Skeletal muscle tissue (tissue), 3 donors: ENCODE measurements at regions not wholly inside any gene's neighbourhood (a gene's known extent, or its start where the extent isn't known, plus 50 kb on each side); places are given as distances from the start of the nearest gene placed in this dataset.

Experiments used
- H3K27ac ChIP-seq: one replicate; pipeline ENCODE4 v1.7.0; 2013; ENCODE audit warnings: mild to moderate bottlenecking, low read depth, low read length, inconsistent platforms
- H3K27me3 ChIP-seq, 3 donors: one replicate each; pipeline ENCODE4 v1.7.0; 2013; ENCODE audit warnings: low read length in 3 of 3; ENCODE audit not compliant: control insufficient read depth in 3 of 3, insufficient read depth in 3 of 3
- H3K36me3 ChIP-seq, 3 donors: one replicate each; pipeline ENCODE4 v1.7.0; 2013; ENCODE audit warnings: low read length in 3 of 3; ENCODE audit not compliant: control insufficient read depth in 3 of 3, insufficient read depth in 3 of 3
- H3K4me1 ChIP-seq, 3 donors: one replicate each; pipeline ENCODE4 v1.7.0; 2013; ENCODE audit warnings: low read length in 3 of 3, mild to moderate bottlenecking in 3 of 3; ENCODE audit not compliant: control insufficient read depth in 3 of 3, insufficient read depth in 3 of 3
- H3K4me3 ChIP-seq, 3 donors: one replicate each; pipeline ENCODE4 v1.7.0; 2013; ENCODE audit warnings: low read length in 3 of 3
- H3K9ac ChIP-seq, 3 donors: one replicate each; pipeline ENCODE4 v1.7.0; 2013; ENCODE audit warnings: low read length in 3 of 3, mild to moderate bottlenecking in 3 of 3, moderate library complexity in 2 of 3, low read depth in 1 of 3
- H3K9me3 ChIP-seq, 3 donors: one replicate each; pipeline ENCODE4 v1.7.0; 2013; ENCODE audit warnings: low read length in 3 of 3; ENCODE audit not compliant: control insufficient read depth in 3 of 3
- donor health status: Osteomylitis.

GRCh38 chr1:221316491-221317056, 425.3 kb downstream of the DUSP10 start:
- H3K27ac ChIP-seq: no peak overlapping the region
- H3K9me3 ChIP-seq: no peaks in the 10 kb centered on the region
- no peaks in the 10 kb centered on the region for H3K27me3 ChIP-seq
- H3K4me1 ChIP-seq: no peaks in the 10 kb centered on the region
- H3K4me3 ChIP-seq: no peak overlapping the region
- H3K9ac ChIP-seq: no peak overlapping the region
- H3K36me3 ChIP-seq: no peaks in the 10 kb centered on the region

- H3K27ac ChIP-seq: no peak overlapping the region
- no peaks in the 10 kb centered on the region for H3K4me1 ChIP-seq
- no peak overlapping the region for H3K9ac ChIP-seq
- H3K27me3 ChIP-seq: no peaks in the 10 kb centered on the region
- no peak overlapping the region for H3K4me3 ChIP-seq
- no peaks in the 10 kb centered on the region for H3K36me3 ChIP-seq
- no peaks in the 10 kb centered on the region for H3K9me3 ChIP-seq
These were observed 424.4 kb downstream of the DUSP10 start for GRCh38 chr1:221317537-221317936.

GRCh38 chr1:221327954-221328353, 413.9 kb downstream of the DUSP10 start:
- Histone ChIP-seq H3K9me3 (peaks cover 0 to 6% (median 2%) of the 10 kb centered on the region in 3 donors), H3K9ac (no peak overlapping the region), H3K36me3 (no peaks in the 10 kb centered on the region), H3K4me1 (no peaks in the 10 kb centered on the region), H3K4me3 (no peak overlapping the region), H3K27me3 (no peaks in the 10 kb centered on the region), H3K27ac (no peak overlapping the region)

- Histone ChIP-seq H3K4me3 (no peak overlapping the region), H3K27ac (no peak overlapping the region), H3K9ac (no peak overlapping the region), H3K9me3 (peaks cover 0 to 6% (median 2%) of the 10 kb centered on the region in 3 donors), H3K27me3 (no peaks in the 10 kb centered on the region), H3K36me3 (no peaks in the 10 kb centered on the region), H3K4me1 (no peaks in the 10 kb centered on the region)
These were observed 413.5 kb downstream of the DUSP10 start for GRCh38 chr1:221328371-221328770.

- Histone ChIP-seq H3K36me3 (no peaks in the 10 kb centered on the region), H3K4me3 (no peak overlapping the region), H3K9ac (no peak overlapping the region), H3K27ac (no peak overlapping the region), H3K9me3 (peaks cover 0 to 6% (median 2%) of the 10 kb centered on the region in 3 donors), H3K4me1 (peaks cover 3 to 15% (median 7%) of the 10 kb centered on the region in 3 donors), H3K27me3 (no peaks in the 10 kb centered on the region)
These were observed 410.4 kb downstream of the DUSP10 start for GRCh38 chr1:221331273-221332183.

GRCh38 chr1:221334062-221334461, 407.8 kb downstream of the DUSP10 start:
- Histone ChIP-seq H3K36me3 (no peaks in the 10 kb centered on the region), H3K9ac (no peak overlapping the region), H3K27ac (no peak overlapping the region), H3K4me1 (peaks cover 3 to 15% (median 7%) of the 10 kb centered on the region in 3 donors), H3K9me3 (peaks cover 0 to 6% (median 2%) of the 10 kb centered on the region in 3 donors), H3K4me3 (no peak overlapping the region), H3K27me3 (no peaks in the 10 kb centered on the region)

GRCh38 chr1:221335161-221336101, 406.5 kb downstream of the DUSP10 start:
- peak overlapping the region in 1 of 3 donors; percentile 11 for H3K4me3 ChIP-seq
- H3K9ac ChIP-seq: peak overlapping the region in 1 of 3 donors; percentile 52
- no peaks in the 10 kb centered on the region for H3K27me3 ChIP-seq
- no peaks in the 10 kb centered on the region for H3K36me3 ChIP-seq
- H3K27ac ChIP-seq: peak overlapping the region; percentile 10
- H3K4me1 ChIP-seq: peaks cover 3 to 15% (median 7%) of the 10 kb centered on the region in 3 donors
- H3K9me3 ChIP-seq: peaks cover 0 to 6% (median 2%) of the 10 kb centered on the region in 3 donors

GRCh38 chr1:221336126-221336525, 405.8 kb downstream of the DUSP10 start:
- peaks cover 0 to 6% (median 0%) of the 10 kb centered on the region in 3 donors for H3K9me3 ChIP-seq
- no peak overlapping the region for H3K4me3 ChIP-seq
- H3K4me1 ChIP-seq: peaks cover 3 to 15% (median 7%) of the 10 kb centered on the region in 3 donors
- peak overlapping the region in 1 of 3 donors; percentile 52 for H3K9ac ChIP-seq
- no peaks in the 10 kb centered on the region for H3K36me3 ChIP-seq
- no peaks in the 10 kb centered on the region for H3K27me3 ChIP-seq
- H3K27ac ChIP-seq: peak overlapping the region; percentile 10

GRCh38 chr1:221337106-221337505, 404.8 kb downstream of the DUSP10 start:
- H3K9ac ChIP-seq: no peak overlapping the region
- H3K4me1 ChIP-seq: peaks cover 3 to 15% (median 7%) of the 10 kb centered on the region in 3 donors
- no peak overlapping the region for H3K27ac ChIP-seq
- no peak overlapping the region for H3K4me3 ChIP-seq
- H3K36me3 ChIP-seq: no peaks in the 10 kb centered on the region
- H3K27me3 ChIP-seq: no peaks in the 10 kb centered on the region
- no peaks in the 10 kb centered on the region for H3K9me3 ChIP-seq
